Coronary artery (tissue), 2 donors: ENCODE measurements at regions not wholly inside any gene's neighbourhood (a gene's known extent, or its start where the extent isn't known, plus 50 kb on each side); places are given as distances from the start of the nearest gene placed in this dataset.

Experiments used
- DNase-seq: peaks from one replicate; pipeline ENCODE4 v3.0.0-alpha.2; 2017; ENCODE audit warnings: low spot score
- H3K27ac ChIP-seq, 2 donors: fragments of 200-600 bp; sonication (generic); one replicate each; pipeline ENCODE4 v1.5.1; 2016 to 2019
- H3K4me3 ChIP-seq: fragments of 200-600 bp; sonication (generic); 2 replicates; pipeline ENCODE4 v1.5.1; 2016; ENCODE audit warnings: mild to moderate bottlenecking, moderate library complexity
- CTCF ChIP-seq: fragments of 200-600 bp; sonication (generic); IDR thresholded peaks from one replicate; pipeline ENCODE4 v1.5.1; 2019; ENCODE audit warnings: antibody characterized with exemption

- DNase-seq, result no peak
Observed at GRCh38 chr5:32953694-32954093, 242.6 kb downstream of the NPR3 start.

DNA sequence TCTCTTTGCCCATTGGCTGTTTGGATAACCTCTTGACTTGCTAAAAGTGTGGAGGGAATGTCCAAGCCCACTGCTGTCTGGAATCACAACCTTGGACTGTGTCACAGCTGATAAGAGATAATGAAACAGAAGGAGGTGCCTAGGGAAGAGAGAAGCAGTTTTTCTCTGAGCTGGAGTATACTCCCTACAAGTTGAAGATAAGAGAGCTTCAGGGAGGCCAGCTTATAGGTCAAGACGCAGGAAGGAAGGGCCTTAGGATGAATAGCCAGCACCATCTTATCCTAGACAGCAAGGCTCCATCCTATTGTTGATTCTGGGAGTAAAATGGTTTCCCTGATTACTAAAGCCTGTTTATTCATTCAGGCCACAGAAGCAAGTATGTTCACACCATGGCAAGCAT lies 244.7 kb downstream of the NPR3 start:
- H3K27ac ChIP-seq, result no peak overlapping the region
- no peak for DNase-seq
- no peak for TF ChIP-seq CTCF
- no peak overlapping the region for H3K4me3 ChIP-seq

More at GRCh38 chr5:32953694-32954093, 242.6 kb downstream of the NPR3 start:
- H3K27ac ChIP-seq, result no peak overlapping the region
- TF ChIP-seq CTCF, result no peak
- no peak overlapping the region for H3K4me3 ChIP-seq

DNA sequence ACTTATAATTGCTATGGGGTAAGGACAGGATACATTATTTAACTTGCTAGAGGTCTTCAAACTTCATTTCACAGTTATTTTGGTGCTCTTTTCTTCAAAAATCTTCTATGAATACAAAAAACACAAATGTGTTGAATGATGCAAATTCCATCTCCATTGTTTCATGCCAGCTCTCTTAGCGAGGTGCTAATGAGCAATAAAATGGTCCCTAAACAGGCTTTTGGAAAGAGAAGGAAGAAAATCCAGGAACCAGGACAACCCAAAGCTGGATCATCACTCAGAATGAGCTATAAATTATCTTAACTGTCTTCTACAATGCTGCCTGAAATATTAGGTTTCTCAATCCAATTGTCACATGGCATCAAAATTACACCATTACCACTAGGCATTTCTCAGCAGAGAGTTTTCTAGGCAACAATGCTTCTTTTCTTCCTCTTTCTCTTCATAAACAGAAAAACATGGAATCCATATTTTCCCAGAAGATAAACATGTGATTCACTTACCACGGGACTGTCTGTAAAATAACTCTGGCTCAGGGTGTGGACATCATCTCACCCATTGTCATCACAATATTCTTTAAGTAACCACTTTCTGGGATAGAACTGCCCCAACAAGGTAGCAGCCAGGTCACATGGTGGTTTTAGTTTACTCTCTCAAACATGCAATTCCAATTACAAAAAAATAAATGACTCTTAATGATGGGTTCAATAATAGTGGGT lies 249.4 kb downstream of the NPR3 start:
- H3K27ac ChIP-seq, result no peak overlapping the region
- TF ChIP-seq CTCF, result no peak
- no peak for DNase-seq
- H3K4me3 ChIP-seq, result no peak overlapping the region

DNA sequence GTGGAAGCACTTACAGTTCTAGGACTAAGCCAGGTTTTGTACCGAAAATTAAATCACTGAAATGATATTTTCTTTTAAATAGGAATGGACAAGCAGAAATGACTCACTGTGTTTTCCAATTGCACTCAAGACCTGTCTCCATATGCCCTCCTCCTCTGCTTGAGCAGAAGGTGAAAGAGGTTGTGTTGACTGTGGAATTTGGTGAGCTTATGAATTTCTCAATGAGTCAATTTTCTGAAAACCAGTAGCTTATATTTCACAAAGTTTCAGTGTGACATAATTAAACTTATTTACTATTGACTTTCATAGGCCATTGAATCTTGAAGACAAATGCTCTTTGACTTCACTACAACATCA lies 249.9 kb downstream of the NPR3 start:
- no peak for DNase-seq
- Histone ChIP-seq H3K4me3 (no peak overlapping the region), H3K27ac (no peak overlapping the region)
- no peak for TF ChIP-seq CTCF

GRCh38 chr5:32964261-32964660 lies 253.1 kb downstream of the NPR3 start:
- no peak for DNase-seq
- H3K4me3 ChIP-seq, result no peak overlapping the region
- TF ChIP-seq CTCF, result no peak
- H3K27ac ChIP-seq, result no peak overlapping the region

DNA sequence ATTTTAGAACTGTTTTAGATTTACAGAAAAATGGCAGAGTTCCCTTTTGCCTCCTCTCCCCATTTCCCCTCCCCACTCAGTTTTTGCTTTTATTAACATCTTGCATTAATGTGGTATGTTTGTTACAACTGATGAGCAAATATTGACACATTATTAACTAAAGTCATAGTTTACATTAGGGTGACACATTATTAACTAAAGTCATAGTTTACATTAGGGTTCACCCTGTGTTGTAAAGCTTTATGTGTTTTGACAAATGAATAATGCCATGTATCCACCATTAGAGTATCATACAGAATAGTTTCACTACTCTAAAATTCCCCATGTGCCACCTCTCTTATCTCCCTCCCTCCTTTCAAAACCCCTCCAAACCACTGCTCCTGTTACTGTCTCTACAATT lies 262.5 kb downstream of the NPR3 start:
- no peak for DNase-seq
- no peak overlapping the region for H3K27ac ChIP-seq
- no peak for TF ChIP-seq CTCF
- no peak overlapping the region for H3K4me3 ChIP-seq

DNA sequence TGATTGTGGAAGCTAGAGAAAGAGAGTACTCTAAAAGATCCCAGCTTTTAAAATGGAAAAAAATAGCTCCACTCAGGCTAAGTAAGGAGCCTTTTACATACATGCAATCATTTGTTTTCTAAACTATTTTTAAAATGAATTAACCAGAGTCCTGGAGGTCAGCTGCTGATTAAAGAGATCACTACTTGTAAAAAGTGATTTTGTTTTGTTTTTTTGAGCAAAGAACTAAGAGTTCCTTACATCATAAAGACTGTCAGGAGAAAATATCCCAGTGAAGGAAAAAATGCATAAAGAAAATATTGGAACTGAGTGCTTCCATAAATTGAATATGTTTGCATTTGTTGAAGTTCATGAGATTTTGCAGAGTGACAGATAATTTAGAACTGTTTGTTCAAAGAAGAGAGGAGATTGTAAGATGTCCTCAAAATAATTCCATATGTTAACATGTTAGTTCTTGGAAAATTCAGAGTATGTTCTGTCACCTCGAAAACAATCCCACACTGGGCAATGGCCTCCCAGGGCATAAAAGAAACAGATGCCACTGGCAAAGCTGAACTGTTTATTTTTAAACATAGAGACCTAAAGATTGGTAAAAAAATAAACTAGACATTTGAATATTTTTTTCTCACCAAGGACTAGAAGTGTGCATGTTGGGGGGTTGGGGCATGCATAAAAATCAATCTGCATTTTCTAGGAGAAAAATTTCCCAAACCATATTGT lies 264.7 kb downstream of the NPR3 start:
- H3K27ac ChIP-seq, result no peak overlapping the region
- no peak for DNase-seq

More for the DNA sequence above, 264.7 kb downstream of the NPR3 start:
- no peak for TF ChIP-seq CTCF
- no peak overlapping the region for H3K4me3 ChIP-seq
